ENCODE measurements at regions not wholly inside any gene's neighbourhood (a gene's known extent, or its start where the extent isn't known, plus 50 kb on each side); places are given as distances from the start of the nearest gene placed in this dataset.

DNA sequence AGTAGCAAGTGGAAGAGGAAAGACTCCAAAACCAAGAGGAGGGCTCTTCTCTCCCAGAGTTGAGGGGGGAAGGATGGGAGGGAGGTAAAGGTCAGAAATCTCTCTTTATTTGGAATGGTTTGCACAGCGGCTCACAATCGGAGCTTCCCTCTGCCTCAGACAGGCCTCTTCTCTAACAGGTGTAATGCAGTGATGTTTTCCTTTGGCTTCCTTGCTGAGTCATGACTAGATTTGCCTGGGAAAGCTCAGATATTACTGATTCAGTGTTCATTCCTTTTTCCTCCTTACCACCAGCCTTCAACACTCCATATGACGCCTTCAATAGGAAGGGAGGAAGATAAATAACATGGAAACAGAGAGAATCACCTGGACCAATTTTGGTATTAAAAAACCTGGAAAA is 136.6 kb downstream of the RNF152 start:
- no peak overlapping the region for H3K4me3 ChIP-seq (ENCODE audit: low read depth, low read length)
- no peak for DNase-seq (ENCODE audit: low read depth)
- TF ChIP-seq, protein P1, sequence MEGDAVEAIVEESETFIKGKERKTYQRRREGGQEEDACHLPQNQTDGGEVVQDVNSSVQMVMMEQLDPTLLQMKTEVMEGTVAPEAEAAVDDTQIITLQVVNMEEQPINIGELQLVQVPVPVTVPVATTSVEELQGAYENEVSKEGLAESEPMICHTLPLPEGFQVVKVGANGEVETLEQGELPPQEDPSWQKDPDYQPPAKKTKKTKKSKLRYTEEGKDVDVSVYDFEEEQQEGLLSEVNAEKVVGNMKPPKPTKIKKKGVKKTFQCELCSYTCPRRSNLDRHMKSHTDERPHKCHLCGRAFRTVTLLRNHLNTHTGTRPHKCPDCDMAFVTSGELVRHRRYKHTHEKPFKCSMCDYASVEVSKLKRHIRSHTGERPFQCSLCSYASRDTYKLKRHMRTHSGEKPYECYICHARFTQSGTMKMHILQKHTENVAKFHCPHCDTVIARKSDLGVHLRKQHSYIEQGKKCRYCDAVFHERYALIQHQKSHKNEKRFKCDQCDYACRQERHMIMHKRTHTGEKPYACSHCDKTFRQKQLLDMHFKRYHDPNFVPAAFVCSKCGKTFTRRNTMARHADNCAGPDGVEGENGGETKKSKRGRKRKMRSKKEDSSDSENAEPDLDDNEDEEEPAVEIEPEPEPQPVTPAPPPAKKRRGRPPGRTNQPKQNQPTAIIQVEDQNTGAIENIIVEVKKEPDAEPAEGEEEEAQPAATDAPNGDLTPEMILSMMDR (IDR thresholded peaks at IDR 0.05; ENCODE audit: low read depth, low read length, missing control alignments): no peak

DNA sequence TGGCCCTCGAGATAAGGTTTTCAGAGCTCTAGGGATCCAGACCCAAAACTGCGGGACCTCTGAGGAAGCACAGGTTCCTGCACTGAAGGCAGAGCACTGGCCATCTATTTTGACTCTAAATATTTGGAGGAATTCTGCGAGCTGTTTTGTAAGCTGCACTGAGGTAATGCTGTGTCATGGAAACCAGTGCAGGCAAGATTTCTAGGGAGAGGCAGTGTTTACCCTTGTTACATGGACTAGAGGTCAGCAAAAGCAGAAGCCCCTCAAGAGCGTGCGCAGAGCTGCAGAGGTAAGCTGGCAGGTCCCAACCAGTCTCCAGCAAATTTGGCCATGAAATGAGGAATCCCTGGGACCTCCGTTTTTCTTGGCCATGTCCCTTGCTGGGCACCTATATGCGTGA is 137.3 kb downstream of the RNF152 start:
- TF ChIP-seq, protein P1 (IDR thresholded peaks at IDR 0.05; ENCODE audit: low read depth, low read length, missing control alignments): no peak
- no peak for DNase-seq (ENCODE audit: low read depth)
- H3K4me3 ChIP-seq (ENCODE audit: low read depth, low read length): no peak overlapping the region

DNA sequence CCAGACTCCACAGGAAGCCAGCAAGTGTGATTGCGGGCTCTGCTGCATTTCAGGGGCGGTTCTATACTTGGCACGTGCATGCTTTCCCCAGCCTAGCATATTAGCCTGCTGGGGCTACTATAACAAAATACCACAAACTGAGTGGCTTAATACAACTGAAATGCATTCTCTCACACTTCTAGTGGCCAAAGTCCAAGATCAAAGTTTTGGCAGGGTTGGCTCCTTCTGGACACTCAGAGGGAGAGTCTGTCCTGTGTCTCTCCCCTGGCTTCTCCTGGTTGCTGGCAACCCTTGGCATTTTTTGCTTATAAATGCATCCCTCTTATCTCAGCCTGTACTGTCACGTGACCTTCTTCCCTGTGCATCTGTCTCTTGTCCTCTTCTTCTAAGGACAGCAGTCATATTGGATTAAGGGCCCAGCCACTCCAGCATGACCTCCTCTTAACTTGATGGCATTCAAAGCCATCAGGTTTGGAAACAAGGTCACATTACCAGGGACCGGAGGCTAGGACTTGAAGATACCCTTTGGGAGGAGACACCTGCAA is 138.7 kb downstream of the RNF152 start:
- TF ChIP-seq, protein P1 (IDR thresholded peaks at IDR 0.05; ENCODE audit: low read depth, low read length, missing control alignments): no peak
- H3K4me3 ChIP-seq (ENCODE audit: low read depth, low read length): no peak overlapping the region
- DNase-seq (ENCODE audit: low read depth): no peak

DNA sequence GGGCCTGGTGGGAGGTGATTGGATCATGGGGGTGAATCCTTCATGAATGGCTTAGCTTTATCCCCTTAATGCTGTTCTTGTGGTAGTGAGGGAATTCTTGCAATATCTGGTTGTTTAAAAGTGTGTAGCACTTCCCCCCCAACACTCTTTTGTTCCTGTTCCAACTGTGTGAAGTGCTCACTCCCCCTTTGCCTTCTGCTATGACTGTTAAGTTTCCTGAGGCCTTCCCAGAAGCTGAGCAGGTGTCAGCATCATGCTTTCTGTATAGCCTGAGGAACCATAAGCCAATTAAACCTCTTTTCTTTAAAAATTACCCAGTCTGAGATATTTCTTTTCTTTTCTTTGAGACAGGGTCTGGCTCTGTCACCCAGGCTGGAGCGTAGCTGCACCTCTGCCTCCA is 139.4 kb downstream of the RNF152 start:
- TF ChIP-seq, protein P1 (IDR thresholded peaks at IDR 0.05; ENCODE audit: low read depth, low read length, missing control alignments): no peak
- no peak for DNase-seq (ENCODE audit: low read depth)
- no peak overlapping the region for H3K4me3 ChIP-seq (ENCODE audit: low read depth, low read length)

DNA sequence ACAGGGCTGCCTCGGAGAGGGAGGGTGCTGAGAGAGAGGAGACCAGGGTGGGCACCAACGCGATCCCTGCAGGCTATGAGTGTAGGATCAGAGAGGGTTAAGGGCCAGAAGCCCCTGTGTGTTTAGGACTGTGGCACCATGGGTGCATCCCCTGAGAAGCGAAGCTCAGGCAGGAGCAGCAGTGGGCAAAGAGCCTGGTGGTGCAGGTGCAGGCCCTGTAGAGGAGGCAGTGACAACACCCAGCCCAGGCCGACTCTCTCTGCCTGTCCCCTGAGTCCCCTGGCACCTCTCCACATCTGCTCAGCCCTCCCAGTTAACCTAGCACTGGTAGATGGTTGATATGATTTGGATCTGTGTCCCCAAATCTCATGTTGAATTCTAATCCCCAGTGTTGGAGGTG is 139.8 kb downstream of the RNF152 start:
- DNase-seq (ENCODE audit: low read depth): no peak
- TF ChIP-seq, protein P1 (IDR thresholded peaks at IDR 0.05; ENCODE audit: low read depth, low read length, missing control alignments): no peak
- no peak overlapping the region for H3K4me3 ChIP-seq (ENCODE audit: low read depth, low read length)

DNA sequence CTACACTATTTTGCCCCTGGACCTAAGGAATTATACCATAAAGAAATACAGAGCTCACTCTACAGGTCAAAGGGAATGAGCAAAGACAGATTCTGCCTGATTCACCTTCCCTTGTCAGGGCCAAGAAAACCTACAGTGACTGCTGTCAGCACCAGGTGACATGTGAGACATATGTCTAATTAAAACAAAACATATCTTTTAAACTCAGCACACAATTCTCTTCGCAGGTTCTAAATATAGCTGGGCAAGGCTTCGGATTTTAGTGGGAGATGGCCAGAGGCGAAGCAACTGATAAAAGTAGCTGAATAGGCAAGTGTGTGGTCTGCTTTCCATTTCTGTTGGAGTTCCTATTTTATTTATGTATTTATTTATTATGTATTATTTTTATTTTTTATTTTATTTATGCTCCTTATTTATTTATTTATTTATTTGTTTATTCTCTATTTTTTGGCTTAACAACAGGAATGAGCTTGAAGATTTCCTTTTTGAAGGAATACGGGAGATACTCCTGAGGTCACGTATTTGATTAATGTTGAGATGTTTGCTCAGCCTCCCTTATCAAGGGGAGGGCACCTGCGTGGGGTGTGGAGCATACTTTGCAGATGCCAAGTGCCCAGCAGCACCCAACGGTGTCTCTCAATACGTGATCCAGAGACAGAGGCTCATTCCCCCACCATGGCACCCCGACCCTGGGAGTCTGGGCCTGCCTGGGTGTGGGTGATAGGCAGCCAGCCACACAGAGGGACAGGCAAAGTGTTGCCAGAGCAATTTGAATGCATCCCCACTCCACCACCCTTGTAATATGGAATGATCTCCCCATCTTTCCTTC is 141.8 kb downstream of the RNF152 start:
- no peak overlapping the region for H3K4me3 ChIP-seq (ENCODE audit: low read depth, low read length)
- DNase-seq (ENCODE audit: low read depth): no peak
- TF ChIP-seq, protein P1 (IDR thresholded peaks at IDR 0.05; ENCODE audit: low read depth, low read length, missing control alignments): no peak

DNA sequence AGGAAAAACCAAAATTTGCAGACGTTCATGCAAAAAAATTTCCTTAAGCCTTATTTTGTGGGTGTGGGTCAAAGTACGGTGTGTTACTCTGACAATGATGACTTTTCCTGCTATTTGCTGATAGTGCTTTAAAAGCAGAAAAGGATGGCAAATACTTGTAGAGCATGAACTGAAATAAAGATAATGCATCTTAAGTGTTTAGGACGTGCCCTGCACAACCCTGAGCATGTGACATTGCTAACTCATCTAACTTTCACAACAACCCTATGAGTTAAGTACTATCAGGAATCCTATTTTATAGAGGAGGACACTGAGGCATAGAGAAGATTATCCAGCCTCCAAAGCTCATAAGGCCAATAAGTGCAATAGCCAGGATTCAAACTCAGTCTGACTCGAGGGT is 143.3 kb downstream of the RNF152 start:
- DNase-seq (ENCODE audit: low read depth): no peak
- TF ChIP-seq, protein P1 (IDR thresholded peaks at IDR 0.05; ENCODE audit: low read depth, low read length, missing control alignments): no peak
- H3K4me3 ChIP-seq (ENCODE audit: low read depth, low read length): no peak overlapping the region

Measured in GM12864 (cell line).